ENCODE measurements at regions not wholly inside any gene's neighbourhood (a gene's known extent, or its start where the extent isn't known, plus 50 kb on each side); places are given as distances from the start of the nearest gene placed in this dataset.

GRCh38 chr3:25018909-25019308 is 409.2 kb upstream of the RARB start:
- H3K36me3 ChIP-seq (ENCODE audit: insufficient read depth, low read length): no peaks in the 10 kb centered on the region
- no peak for TF ChIP-seq EP300 (conservative IDR thresholded peaks at IDR 0.05; ENCODE audit: poor library complexity, severe bottlenecking)
- no peak for TF ChIP-seq TAF1 (IDR thresholded peaks at IDR 0.05; ENCODE audit: low read depth)
- TF ChIP-seq SMC3 (conservative IDR thresholded peaks at IDR 0.05; ENCODE audit: poor library complexity): no peak
- TF ChIP-seq REST (IDR thresholded peaks at IDR 0.05; ENCODE audit: borderline replicate concordance): no peak
- TF ChIP-seq MXI1 (conservative IDR thresholded peaks at IDR 0.05; ENCODE audit: poor library complexity, severe bottlenecking): no peak
- TF ChIP-seq CTCF (IDR thresholded peaks at IDR 0.05; ENCODE audit: poor library complexity, severe bottlenecking): no peak
- TF ChIP-seq POLR2AphosphoS5 (IDR thresholded peaks at IDR 0.05): no peak
- no peak for TF ChIP-seq RAD21 (conservative IDR thresholded peaks at IDR 0.05)
- TF ChIP-seq EZH2 (IDR thresholded peaks at IDR 0.05; ENCODE audit: borderline replicate concordance, insufficient read depth, low read length, poor library complexity, severe bottlenecking): no peak
- no peaks in the 10 kb centered on the region for H4K20me1 ChIP-seq (ENCODE audit: insufficient read depth)
- H3K9me2 ChIP-seq (ENCODE audit: insufficient read depth, low read length): no peaks in the 10 kb centered on the region
- no peaks in the 10 kb centered on the region for H3K27me3 ChIP-seq (ENCODE audit: insufficient read depth, low read depth, low read length)
- H3K9me3 ChIP-seq (ENCODE audit: low read length): no peaks in the 10 kb centered on the region
- no peak overlapping the region for H2AFZ ChIP-seq (ENCODE audit: low read depth, low read length)
- H3K4me2 ChIP-seq (ENCODE audit: low read length): no peak overlapping the region
- H3K4me3 ChIP-seq (ENCODE audit: low read length): no peak overlapping the region
- no peaks in the 10 kb centered on the region for H3F3A ChIP-seq (ENCODE audit: insufficient read depth, low read length, poor library complexity, severe bottlenecking)
- no peak overlapping the region for H3K9ac ChIP-seq (ENCODE audit: low read length)
- H3K79me2 ChIP-seq (replicated peaks; ENCODE audit: insufficient read depth, low read length): no peaks in the 10 kb centered on the region
- no peak overlapping the region for H3K27ac ChIP-seq (ENCODE audit: low read length)

- Histone ChIP-seq H3K9me3 (ENCODE audit: low read length) (no peaks in the 10 kb centered on the region), H3K9me2 (ENCODE audit: insufficient read depth, low read length) (no peaks in the 10 kb centered on the region), H4K20me1 (ENCODE audit: insufficient read depth) (no peaks in the 10 kb centered on the region), H3K27ac (ENCODE audit: low read length) (no peak overlapping the region), H3K27me3 (ENCODE audit: insufficient read depth, low read depth, low read length) (no peaks in the 10 kb centered on the region), H3K79me2 (replicated peaks; ENCODE audit: insufficient read depth, low read length) (no peaks in the 10 kb centered on the region), H3K36me3 (ENCODE audit: insufficient read depth, low read length) (no peaks in the 10 kb centered on the region), H3K9ac (ENCODE audit: low read length) (no peak overlapping the region), H2AFZ (ENCODE audit: low read depth, low read length) (no peak overlapping the region), H3F3A (ENCODE audit: insufficient read depth, low read length, poor library complexity, severe bottlenecking) (no peaks in the 10 kb centered on the region), H3K4me2 (ENCODE audit: low read length) (no peak overlapping the region), H3K4me3 (ENCODE audit: low read length) (no peak overlapping the region)
- TF ChIP-seq CTCF (IDR thresholded peaks at IDR 0.05; ENCODE audit: poor library complexity, severe bottlenecking) (no peak), EZH2 (IDR thresholded peaks at IDR 0.05; ENCODE audit: borderline replicate concordance, insufficient read depth, low read length, poor library complexity, severe bottlenecking) (no peak), REST (IDR thresholded peaks at IDR 0.05; ENCODE audit: borderline replicate concordance) (no peak), EP300 (conservative IDR thresholded peaks at IDR 0.05; ENCODE audit: poor library complexity, severe bottlenecking) (no peak), MXI1 (conservative IDR thresholded peaks at IDR 0.05; ENCODE audit: poor library complexity, severe bottlenecking) (no peak), SMC3 (conservative IDR thresholded peaks at IDR 0.05; ENCODE audit: poor library complexity) (no peak), RAD21 (conservative IDR thresholded peaks at IDR 0.05) (no peak), POLR2AphosphoS5 (IDR thresholded peaks at IDR 0.05) (no peak), TAF1 (IDR thresholded peaks at IDR 0.05; ENCODE audit: low read depth) (no peak)
Measured at GRCh38 chr3:25019506-25019905, 408.6 kb upstream of the RARB start.
